NCI-H2107 treated with DMSO at 0.1 percent for 48 hours (cell line): ENCODE measurements at regions not wholly inside any gene's neighbourhood (a gene's known extent, or its start where the extent isn't known, plus 50 kb on each side); places are given as distances from the start of the nearest gene placed in this dataset.

Experiments used
- DNase-seq: peaks from one replicate; lab custom pipeline; 2025; ENCODE audit not compliant: unreplicated experiment; lab: John Stamatoyannopoulos, UW

DNA sequence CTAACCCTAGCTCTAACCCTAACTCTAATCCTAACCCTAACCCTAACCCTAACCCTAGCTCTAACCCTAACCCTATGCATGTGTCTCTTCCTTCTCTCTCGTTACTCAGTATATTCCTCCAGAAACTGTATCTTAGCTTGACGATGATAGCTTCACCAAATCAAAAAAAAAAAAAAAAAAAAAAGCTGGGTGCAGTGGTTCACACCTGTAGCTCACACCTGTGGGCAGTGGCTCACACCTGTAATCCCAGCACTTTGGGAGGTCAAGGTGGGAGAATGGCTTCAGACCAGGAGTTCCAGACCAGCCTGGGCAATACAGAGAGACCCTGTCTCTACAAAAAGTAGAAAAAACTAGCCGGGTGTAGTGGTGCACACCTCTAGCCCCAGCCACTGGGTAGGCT lies 414.0 kb downstream of the GATA3 start:
- DNase-seq, result no peak

DNA sequence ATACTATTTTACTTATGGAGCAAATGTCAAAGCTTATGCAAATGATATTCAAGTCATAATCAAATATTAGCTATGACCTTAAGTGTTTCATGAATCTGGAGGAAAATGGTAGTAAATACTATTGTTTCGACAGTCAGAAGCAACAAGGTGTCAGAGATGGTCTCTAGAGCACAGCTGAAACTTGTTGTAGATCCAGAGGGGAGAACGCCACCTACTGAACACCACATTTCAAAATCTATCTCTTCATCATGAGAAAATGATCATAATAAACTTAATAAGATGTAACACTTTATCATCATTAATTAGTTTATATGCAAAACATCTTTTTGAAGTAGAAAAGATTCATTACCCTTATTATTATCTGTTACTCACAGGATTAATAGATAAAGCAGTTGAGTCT lies 418.7 kb downstream of the GATA3 start:
- no peak for DNase-seq

- DNase-seq, result no peak
These were observed 422.8 kb downstream of the GATA3 start for GRCh38 chr10:8477300-8477699.

- DNase-seq, result no peak
These were observed 427.4 kb downstream of the GATA3 start for GRCh38 chr10:8481718-8482504.

DNA sequence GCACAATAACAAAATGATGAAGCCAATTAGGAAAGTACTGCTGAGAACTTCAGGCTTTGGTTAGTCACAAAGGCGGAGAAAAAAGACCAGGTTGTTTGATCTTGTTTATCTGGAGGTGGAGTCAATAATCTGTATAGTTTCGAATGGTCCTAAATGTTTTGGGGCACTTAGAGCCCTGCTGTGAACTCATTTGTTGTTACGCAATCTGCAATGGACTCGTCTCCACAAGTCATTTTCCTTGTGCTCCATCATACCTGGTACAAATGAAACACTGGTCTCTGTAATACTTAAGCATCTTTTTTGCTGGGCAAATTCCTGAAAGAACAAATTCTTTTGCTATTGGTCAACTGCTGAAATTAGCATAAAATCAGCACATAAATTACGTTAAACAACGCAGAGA lies 430.5 kb downstream of the GATA3 start:
- no peak for DNase-seq

- no peak for DNase-seq
These were observed 432.9 kb downstream of the GATA3 start for GRCh38 chr10:8487346-8487745.

DNA sequence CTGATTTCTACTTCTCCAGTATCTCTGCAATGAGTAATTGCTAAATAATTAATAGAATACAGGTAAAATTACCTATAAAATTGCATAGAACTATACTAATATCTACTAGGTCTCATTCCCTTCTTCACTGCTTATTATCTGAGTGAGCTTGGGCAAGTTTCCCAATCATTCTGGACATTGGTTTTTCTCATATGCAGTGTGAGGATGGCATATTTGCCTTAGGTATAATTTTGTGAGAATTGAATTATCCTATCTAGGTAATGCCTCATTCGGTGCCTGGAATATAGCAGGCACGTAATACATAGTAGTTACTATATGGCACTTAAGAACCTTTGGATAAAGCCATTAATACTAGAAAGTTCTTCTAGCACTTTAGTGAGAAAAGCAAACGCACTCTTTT lies 434.7 kb downstream of the GATA3 start:
- DNase-seq, result no peak

GRCh38 chr10:8489823-8490222 lies 435.3 kb downstream of the GATA3 start:
- DNase-seq, result no peak

- no peak for DNase-seq
These were observed 443.8 kb downstream of the GATA3 start for GRCh38 chr10:8498290-8498689.

DNA sequence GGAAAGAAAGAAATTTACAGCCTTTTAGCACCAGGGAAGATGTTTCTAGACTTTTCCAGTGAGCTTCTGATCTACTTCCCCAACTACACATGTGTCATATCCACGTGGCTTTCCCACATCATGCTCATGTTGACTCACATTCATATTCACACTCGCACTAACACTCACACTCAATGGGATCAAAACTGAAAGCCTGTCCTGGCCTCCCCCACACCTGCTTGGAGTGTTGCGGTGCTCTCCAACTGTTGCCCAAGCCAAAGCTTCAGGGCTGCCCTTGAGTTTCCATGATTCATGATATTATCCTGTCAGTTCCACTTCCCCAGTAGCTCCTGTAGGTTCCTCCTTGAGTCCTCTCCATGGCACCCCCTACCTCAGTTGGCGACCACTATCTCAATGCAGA lies 444.4 kb downstream of the GATA3 start:
- no peak for DNase-seq

DNA sequence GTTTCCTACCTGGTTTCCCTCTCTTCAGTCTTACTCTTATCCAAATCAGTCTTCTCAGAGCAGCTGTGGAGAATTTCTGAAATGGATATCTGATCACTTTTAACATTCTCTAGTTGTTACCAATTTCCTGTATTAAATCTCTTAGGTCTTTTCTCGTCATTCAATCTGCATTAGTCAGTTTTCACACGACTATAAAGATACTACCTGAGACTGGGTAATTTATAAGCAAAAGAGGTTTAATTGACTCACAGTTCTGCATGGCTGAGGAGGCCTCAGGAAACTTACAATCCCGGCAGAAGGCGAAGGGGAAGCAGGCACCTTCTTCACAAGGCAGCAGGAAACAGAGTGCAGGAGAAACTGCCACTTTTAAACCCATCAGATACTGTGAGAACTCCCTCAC lies 444.8 kb downstream of the GATA3 start:
- no peak for DNase-seq

- DNase-seq, result no peak
These were observed 445.4 kb downstream of the GATA3 start for GRCh38 chr10:8499752-8500390.

DNA sequence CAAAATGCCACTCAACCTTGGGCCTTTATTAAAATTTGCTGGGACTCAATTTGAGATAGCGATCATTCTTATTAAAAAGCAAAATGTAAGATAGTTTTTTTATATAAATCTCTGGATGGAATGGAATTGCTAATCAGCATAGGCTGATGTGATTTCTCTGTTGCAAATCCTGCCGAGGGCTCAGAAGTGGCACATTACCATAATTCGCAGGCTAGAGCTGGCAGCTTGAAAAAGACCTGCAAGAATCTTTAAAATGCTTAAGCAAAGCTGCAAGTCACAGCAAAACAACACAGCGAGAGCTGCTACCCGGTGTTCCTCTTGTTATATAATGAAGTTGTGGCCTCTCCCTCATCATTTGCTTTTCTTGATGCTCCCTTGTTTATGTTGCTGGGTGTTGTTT lies 448.1 kb downstream of the GATA3 start:
- DNase-seq, result no peak

- DNase-seq, result no peak
These were observed 450.0 kb downstream of the GATA3 start for GRCh38 chr10:8504499-8504898.

DNA sequence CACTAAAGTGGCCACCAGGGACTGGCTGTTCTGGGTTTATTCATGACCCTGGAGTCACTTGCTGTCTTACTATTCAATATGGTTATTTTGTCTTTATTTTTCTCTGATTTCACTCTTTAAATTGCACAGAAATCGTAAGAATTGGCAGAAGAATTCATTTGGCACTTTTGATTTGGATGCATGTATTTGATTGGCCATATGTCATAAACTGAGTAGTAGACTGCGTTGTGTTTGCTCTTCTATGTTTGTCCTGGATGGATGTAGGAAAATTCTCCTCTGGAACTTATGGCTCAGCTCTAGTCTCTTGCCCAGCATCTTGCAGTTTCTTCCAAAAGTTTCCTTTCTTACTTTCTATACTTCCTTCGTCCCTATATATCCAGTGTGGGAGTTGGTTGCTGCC lies 452.7 kb downstream of the GATA3 start:
- DNase-seq, result no peak

DNA sequence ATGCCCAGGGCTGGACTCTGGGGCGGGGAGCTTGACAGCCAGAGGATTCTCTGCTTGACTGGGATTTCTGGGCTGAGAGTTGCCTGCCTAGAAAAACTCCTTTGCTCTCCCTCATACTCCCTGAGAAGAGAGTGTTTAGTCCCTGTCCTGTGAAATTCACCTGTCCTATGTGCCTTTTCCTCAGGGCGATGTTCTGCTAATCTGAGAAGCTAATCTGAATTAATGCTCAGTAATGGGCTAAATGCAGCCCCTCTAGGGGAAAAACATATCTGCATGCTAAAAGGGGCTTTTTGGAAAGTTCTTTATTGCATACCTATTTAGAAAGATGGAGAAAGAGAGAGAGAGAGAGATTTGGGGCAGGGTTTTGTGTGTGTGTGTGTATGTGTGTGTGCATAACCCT lies 454.4 kb downstream of the GATA3 start:
- DNase-seq, result no peak

- no peak for DNase-seq
These were observed 456.0 kb downstream of the GATA3 start for GRCh38 chr10:8510471-8510870.

GRCh38 chr10:8511026-8511425 lies 456.5 kb downstream of the GATA3 start:
- no peak for DNase-seq

DNA sequence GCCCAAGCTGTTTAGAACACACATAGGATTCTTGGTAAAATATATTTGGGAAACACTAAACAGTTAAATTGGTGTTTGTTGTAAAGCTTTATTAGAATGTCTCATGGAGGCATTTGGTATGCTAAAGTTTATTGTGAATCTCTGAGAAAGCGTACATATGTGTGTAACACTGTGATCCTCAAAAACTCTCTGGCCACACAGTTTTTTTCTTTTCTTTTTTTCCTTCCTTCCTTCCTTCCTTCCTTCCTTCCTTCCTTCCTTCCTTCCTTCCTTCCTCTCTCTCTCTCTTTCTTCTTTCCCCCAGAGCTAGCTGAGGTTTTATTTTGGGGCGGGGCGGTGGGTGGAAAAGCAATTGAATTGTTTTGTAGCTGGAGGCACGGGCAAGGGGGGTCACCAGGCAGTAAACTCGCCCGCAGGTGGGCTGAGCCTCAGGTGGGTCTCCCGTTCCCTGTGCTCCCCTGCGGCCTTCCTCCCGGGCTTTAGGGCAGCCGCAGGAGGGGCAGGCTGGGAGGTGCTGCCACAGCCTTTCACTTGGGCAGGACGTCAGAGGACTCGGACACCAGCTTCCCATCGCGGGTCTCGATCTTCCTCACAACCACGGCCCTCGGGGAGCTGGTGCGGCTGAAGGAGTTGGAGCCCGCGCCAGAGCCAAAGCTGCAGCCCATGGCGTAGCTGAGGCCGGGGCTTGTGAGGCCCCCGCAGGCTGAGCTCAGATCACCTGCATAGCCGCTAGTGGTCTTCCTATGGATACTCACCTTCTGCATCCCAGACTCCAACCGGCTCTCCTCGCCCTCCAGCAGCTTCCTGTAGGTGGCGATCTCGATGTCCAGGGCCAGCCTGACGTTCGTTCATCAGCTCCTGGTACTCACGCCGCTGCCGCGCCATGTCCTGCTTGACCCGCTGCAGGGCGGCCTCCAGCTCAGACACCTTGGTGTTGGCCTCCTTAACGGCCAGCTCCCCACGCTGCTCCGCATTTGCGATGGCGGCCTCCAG lies 459.0 kb downstream of the GATA3 start:
- DNase-seq, result no peak

GRCh38 chr10:8520382-8520781 lies 465.9 kb downstream of the GATA3 start:
- no peak for DNase-seq

DNA sequence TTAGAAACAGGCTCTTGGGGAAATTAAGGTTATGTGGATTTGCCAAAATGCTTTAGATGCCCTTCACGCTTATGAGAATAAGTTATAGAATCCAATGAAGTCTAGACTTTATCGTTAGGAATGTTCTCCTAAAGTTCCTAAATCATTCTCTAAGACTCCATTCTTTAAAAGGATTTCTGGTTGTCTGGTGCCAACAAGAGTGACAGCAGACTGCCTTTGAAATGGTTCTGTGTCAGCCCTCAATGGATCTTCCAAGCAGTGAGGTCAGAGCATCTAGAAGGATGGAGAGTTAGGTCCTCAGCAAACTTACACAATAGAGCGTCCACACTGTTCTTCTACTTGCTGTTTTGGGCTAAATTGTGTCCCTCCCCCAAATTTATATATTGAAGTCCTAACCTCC lies 473.3 kb downstream of the GATA3 start:
- DNase-seq, result no peak

GRCh38 chr10:8531116-8531515 lies 476.6 kb downstream of the GATA3 start:
- no peak for DNase-seq
